Osteocyte (in vitro differentiated cells): ENCODE measurements at regions not wholly inside any gene's neighbourhood (a gene's known extent, or its start where the extent isn't known, plus 50 kb on each side); places are given as distances from the start of the nearest gene placed in this dataset.

Experiments used
- DNase-seq: peaks from one replicate; pipeline ENCODE4 v3.0.0; 2021; ENCODE audit warnings: mixed read lengths; ENCODE audit not compliant: unreplicated experiment; ENCODE audit errors: extremely low spot score
- H3K27ac Mint-ChIP-seq: one replicate; pipeline ENCODE4 v1.8.0; 2021; ENCODE audit warnings: mild to moderate bottlenecking, mixed read lengths; ENCODE audit not compliant: unreplicated experiment
- H3K27me3 Mint-ChIP-seq: one replicate; pipeline ENCODE4 v1.8.0; 2021; ENCODE audit warnings: mixed read lengths; ENCODE audit not compliant: unreplicated experiment
- H3K36me3 Mint-ChIP-seq: one replicate; pipeline ENCODE4 v1.8.0; 2021; ENCODE audit warnings: mixed read lengths; ENCODE audit not compliant: unreplicated experiment
- H3K4me1 Mint-ChIP-seq: one replicate; pipeline ENCODE4 v1.8.0; 2021; ENCODE audit warnings: mixed read lengths; ENCODE audit not compliant: unreplicated experiment
- H3K4me3 Mint-ChIP-seq: one replicate; pipeline ENCODE4 v1.8.0; 2021; ENCODE audit warnings: mild to moderate bottlenecking, moderate library complexity, mixed read lengths; ENCODE audit not compliant: unreplicated experiment
- H3K9me3 Mint-ChIP-seq: one replicate; pipeline ENCODE4 v1.8.0; 2021; ENCODE audit warnings: mixed read lengths; ENCODE audit not compliant: unreplicated experiment
- TF ChIP-seq, protein P1 (sequence below): fragments of 200-600 bp; sonication (generic); IDR thresholded peaks from 2 replicates; pipeline ENCODE4 v1.5.0; 2021; ENCODE audit warnings: antibody characterized with exemption, mild to moderate bottlenecking, moderate library complexity

DNA sequence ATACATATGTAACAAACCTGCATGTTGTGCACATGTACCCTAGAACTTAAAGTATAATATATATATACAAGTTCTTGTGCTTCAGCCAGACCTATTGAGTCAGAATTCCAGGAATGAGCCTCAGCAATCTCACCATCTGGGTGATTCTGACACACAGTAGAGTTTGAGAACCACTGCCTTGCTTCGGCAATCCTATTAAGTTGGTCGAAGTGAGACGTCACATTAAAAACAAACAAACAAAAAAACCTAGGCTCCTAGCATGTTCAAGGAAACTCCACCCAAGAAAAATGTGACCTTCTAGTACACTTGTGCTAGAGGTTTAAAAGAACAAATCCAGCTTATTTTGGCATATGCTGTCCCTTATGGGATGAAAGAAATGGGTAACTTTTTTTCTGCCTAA lies 115.8 kb downstream of the SINHCAF start:
- Mint-ChIP-seq H3K9me3 (no peaks in the 10 kb centered on the region), H3K4me3 (no peak overlapping the region), H3K27me3 (peaks cover 19% of the 10 kb centered on the region), H3K4me1 (peaks cover under 1% of the 10 kb centered on the region), H3K27ac (no peak overlapping the region), H3K36me3 (no peaks in the 10 kb centered on the region)
- TF ChIP-seq, protein P1, sequence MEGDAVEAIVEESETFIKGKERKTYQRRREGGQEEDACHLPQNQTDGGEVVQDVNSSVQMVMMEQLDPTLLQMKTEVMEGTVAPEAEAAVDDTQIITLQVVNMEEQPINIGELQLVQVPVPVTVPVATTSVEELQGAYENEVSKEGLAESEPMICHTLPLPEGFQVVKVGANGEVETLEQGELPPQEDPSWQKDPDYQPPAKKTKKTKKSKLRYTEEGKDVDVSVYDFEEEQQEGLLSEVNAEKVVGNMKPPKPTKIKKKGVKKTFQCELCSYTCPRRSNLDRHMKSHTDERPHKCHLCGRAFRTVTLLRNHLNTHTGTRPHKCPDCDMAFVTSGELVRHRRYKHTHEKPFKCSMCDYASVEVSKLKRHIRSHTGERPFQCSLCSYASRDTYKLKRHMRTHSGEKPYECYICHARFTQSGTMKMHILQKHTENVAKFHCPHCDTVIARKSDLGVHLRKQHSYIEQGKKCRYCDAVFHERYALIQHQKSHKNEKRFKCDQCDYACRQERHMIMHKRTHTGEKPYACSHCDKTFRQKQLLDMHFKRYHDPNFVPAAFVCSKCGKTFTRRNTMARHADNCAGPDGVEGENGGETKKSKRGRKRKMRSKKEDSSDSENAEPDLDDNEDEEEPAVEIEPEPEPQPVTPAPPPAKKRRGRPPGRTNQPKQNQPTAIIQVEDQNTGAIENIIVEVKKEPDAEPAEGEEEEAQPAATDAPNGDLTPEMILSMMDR = no peak
- no peak for DNase-seq

DNA sequence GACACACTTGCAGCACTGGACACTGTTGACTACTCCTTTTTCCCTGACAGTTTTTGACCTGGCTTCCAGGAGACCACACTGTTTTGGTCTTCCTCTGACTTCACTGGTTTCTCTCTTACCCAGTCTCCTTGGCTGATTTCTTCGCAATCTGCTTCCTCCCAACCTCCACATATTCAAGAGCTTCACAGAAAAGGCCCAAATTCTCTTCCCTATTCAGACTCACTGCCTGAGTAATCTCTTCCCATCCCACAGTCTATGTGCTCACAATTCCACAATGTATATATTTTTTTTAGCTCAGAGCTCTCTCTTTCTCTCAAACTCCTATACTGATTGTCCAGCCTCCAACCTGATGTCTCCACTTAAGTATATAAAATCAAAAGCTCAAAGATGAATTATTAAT lies 115.4 kb downstream of the SINHCAF start:
- peaks cover 18% of the 10 kb centered on the region for H3K27me3 Mint-ChIP-seq
- H3K4me3 Mint-ChIP-seq = no peak overlapping the region
- no peaks in the 10 kb centered on the region for H3K36me3 Mint-ChIP-seq
- H3K27ac Mint-ChIP-seq = no peak overlapping the region
- H3K9me3 Mint-ChIP-seq = no peaks in the 10 kb centered on the region
- TF ChIP-seq, protein P1 = no peak
- no peak for DNase-seq
- no peaks in the 10 kb centered on the region for H3K4me1 Mint-ChIP-seq

DNA sequence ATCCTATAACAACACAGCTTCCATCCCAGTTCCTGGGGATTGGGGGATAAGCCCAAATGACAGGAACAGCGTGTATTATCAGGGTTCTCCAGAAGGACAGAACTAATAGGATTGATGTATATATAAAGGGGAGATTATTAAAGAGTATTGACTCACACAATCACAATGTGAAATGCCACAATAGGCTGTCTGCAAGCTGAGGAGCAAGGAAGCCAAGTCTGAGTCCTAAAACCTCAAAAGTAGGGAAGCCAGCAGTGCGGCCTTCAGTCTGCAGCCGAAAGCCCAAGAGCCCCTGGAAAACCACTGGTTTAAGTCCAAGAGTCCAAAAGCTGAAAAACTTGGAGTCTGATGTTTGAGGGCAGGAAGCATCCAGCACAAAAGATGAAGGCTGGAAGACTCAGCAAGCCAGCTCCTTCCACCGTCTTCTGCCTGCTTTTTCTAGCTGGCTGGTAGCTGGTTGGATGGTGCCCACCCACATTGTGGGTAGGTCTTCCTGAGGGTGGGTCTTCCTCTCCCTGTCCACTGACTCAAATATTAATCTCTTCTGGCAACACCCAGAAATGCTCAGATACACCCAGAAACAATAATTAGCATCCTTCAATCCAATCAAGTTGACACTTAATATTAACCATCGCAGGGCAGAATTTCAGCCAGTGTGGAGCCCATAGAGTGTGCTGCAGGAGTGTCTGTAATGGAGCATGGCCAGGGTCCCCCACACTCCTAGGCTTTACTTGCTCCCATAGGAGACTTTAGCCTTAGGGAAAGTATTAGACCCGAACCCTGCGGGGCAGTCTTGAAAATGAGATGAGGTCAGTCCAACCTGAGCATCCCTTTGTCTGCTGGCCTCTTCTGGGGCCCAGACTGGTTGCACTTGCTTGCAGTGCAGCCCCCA lies 111.1 kb downstream of the SINHCAF start:
- H3K4me3 Mint-ChIP-seq = no peak overlapping the region
- H3K36me3 Mint-ChIP-seq = no peaks in the 10 kb centered on the region
- H3K4me1 Mint-ChIP-seq = no peaks in the 10 kb centered on the region
- peaks cover 41% of the 10 kb centered on the region for H3K27me3 Mint-ChIP-seq
- TF ChIP-seq, protein P1 = no peak
- no peak overlapping the region for H3K27ac Mint-ChIP-seq
- H3K9me3 Mint-ChIP-seq = no peaks in the 10 kb centered on the region
- DNase-seq = no peak

DNA sequence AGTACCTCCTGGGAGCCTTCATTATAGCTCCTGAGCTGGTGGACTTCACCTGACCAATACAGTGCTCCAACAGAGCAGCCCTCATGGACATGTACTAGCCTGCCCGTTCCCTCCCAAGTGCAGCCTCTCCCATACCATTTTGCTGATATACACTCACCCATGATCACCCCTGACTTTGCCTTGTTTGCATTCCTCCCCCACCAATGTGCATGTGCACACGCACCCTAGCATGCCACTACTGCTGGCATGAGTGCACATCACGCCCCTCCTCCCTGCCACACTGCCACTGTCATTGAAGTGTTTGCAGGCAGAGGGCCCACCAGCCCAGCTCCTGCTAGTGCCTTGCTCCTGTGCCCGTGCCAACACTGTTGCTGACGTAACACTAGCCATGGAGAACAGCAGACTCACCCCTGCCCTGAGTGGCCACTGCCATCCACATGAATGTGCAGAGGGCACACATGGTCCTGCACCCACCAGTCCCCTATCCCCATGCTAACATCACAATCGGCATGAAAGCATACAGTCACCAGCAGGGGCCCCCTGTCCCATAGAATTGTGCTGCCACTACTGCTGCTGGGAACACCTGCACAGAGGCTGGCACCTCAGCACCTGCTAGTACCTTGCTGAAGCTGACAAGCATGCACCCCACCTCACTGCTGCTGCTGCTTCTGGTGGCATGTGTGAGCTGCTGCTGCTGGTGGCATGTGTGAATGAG lies 110.3 kb downstream of the SINHCAF start:
- DNase-seq = no peak

More for the DNA sequence above, 110.3 kb downstream of the SINHCAF start:
- H3K27ac Mint-ChIP-seq = no peak overlapping the region
- peaks cover 43% of the 10 kb centered on the region for H3K27me3 Mint-ChIP-seq
- H3K4me1 Mint-ChIP-seq = no peaks in the 10 kb centered on the region
- H3K4me3 Mint-ChIP-seq = no peak overlapping the region
- no peaks in the 10 kb centered on the region for H3K36me3 Mint-ChIP-seq
- no peaks in the 10 kb centered on the region for H3K9me3 Mint-ChIP-seq
- TF ChIP-seq, protein P1 = no peak
